ENCODE measurements at regions not wholly inside any gene's neighbourhood (a gene's known extent, or its start where the extent isn't known, plus 50 kb on each side); places are given as distances from the start of the nearest gene placed in this dataset.
"Not testable (repeated sequence)": the region's sequence is repeated elsewhere in the genome, so short reads cannot be mapped to it uniquely, and the experiment has no call there.

GRCh38 chr13:78120144-78120543, 201.5 kb upstream of the EDNRB start:
- not testable (repeated sequence) for TF ChIP-seq EP300, MXI1 (conservative IDR thresholded peaks at IDR 0.05; ENCODE audit: poor library complexity, severe bottlenecking)

Measured in neural cell (in vitro differentiated cells).